CD4-positive, alpha-beta memory T cell (primary cell): ENCODE measurements at regions not wholly inside any gene's neighbourhood (a gene's known extent, or its start where the extent isn't known, plus 50 kb on each side); places are given as distances from the start of the nearest gene placed in this dataset.

Source experiments
- CTCF ChIA-PET: fragments of 350-600 bp; sonication (Branson Sonifier 250); formaldehyde crosslinking; loops from one replicate; lab custom pipeline; 2021; ENCODE audit warnings: inconsistent platforms; ENCODE audit not compliant: partially characterized antibody; lab: Charles Lee
- POLR2A ChIA-PET: fragments of 350-600 bp; sonication (Branson Sonifier 250); formaldehyde crosslinking; loops from one replicate; lab custom pipeline; 2021; ENCODE audit not compliant: partially characterized antibody; lab: Charles Lee
- DNase-seq, 5 donors: peaks; one replicate each; pipeline versions ENCODE4 v3.0.0 to v3.0.0-alpha.2; 2020 to 2022; ENCODE audit warnings: mixed read lengths in 1 of 5
- H3K27ac ChIP-seq: one replicate; pipeline ENCODE4 v1.7.0; 2013; ENCODE audit warnings: low read depth, low read length
- H3K27me3 ChIP-seq: 2 replicates; pipeline ENCODE4 v1.7.0; 2013; ENCODE audit warnings: mild to moderate bottlenecking, low read length, moderate library complexity; ENCODE audit not compliant: insufficient read depth
- H3K36me3 ChIP-seq: 2 replicates; pipeline ENCODE4 v1.7.0; 2013; ENCODE audit warnings: mild to moderate bottlenecking, low read length, moderate library complexity; ENCODE audit not compliant: insufficient read depth
- H3K4me1 ChIP-seq: 2 replicates; pipeline ENCODE4 v1.7.0; 2013; ENCODE audit warnings: mild to moderate bottlenecking, low read length, moderate library complexity; ENCODE audit not compliant: insufficient read depth
- H3K4me3 ChIP-seq, 2 donors: one replicate each; pipeline ENCODE4 v1.7.0; 2013; ENCODE audit warnings: low read length in 2 of 2, mild to moderate bottlenecking in 1 of 2
- H3K9me3 ChIP-seq, 2 donors: one replicate each; pipeline ENCODE4 v1.7.0; 2013; ENCODE audit warnings: low read length in 2 of 2, control low read depth in 1 of 2; ENCODE audit not compliant: control insufficient read depth in 1 of 2
- H3K27ac Mint-ChIP-seq, 7 donors: one replicate each; pipeline ENCODE4 v1.8.0; 2020 to 2021; ENCODE audit warnings: mixed read lengths in 7 of 7, mild to moderate bottlenecking in 6 of 7, inconsistent platforms in 3 of 7, moderate library complexity in 3 of 7
- H3K27me3 Mint-ChIP-seq, 2 donors: one replicate each; pipeline ENCODE4 v1.8.0; 2020 to 2021; ENCODE audit warnings: mixed read lengths in 2 of 2
- H3K36me3 Mint-ChIP-seq, 2 donors: one replicate each; pipeline ENCODE4 v1.8.0; 2020 to 2021; ENCODE audit warnings: mixed read lengths in 2 of 2, inconsistent platforms in 1 of 2, mild to moderate bottlenecking in 1 of 2
- H3K4me1 Mint-ChIP-seq, 4 donors: one replicate each; pipeline ENCODE4 v1.8.0; 2020 to 2021; ENCODE audit warnings: mixed read lengths in 4 of 4, mild to moderate bottlenecking in 1 of 4
- H3K4me3 Mint-ChIP-seq, 8 donors: one replicate each; pipeline ENCODE4 v1.8.0; 2020 to 2021; ENCODE audit warnings: mixed read lengths in 8 of 8, mild to moderate bottlenecking in 7 of 8, moderate library complexity in 6 of 8, inconsistent platforms in 3 of 8
- H3K9me3 Mint-ChIP-seq, 8 donors: one replicate each; pipeline ENCODE4 v1.8.0; 2020 to 2021; ENCODE audit warnings: mixed read lengths in 8 of 8, mild to moderate bottlenecking in 5 of 8, inconsistent platforms in 3 of 8, moderate library complexity in 1 of 8
- intact Hi-C: fragments of 100-400 bp; cut with micrococcal nuclease; formaldehyde crosslinking; loops from one replicate; pipeline ENCODE4 v1.15.1; 2023

DNA sequence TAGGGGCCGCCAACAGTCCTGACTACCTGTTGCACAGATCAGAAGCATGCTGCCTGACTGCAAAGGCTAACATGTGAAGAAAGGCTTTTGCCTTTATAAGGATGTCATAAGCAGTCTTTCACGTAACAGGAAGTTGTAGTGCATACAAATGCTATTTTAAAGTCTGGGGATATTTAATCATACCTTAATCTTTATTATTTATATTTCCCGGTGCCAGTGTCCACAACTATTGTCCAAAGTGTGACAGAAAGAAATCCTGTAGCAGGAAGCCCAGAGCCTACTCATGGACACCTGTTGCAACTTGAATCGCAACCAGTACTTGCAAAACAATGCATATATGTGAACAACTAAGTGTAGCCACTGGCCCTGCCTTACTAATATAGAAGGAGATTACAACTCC, 235.8 kb downstream of the ALDH8A1 start:
- no peaks in the 10 kb centered on the region for H3K36me3 ChIP-seq
- no peaks in the 10 kb centered on the region for H3K4me1 ChIP-seq
- Mint-ChIP-seq H3K36me3 (no peaks in the 10 kb centered on the region), H3K27me3 (peaks cover 8 to 14% of the 10 kb centered on the region in 2 donors), H3K27ac (no peak overlapping the region), H3K9me3 (no peaks in the 10 kb centered on the region), H3K4me1 (peaks cover 0 to 12% (median under 1%) of the 10 kb centered on the region in 4 donors), H3K4me3 (no peak overlapping the region)
- ChIA-PET CTCF (no interaction called here), POLR2A (no interaction called here)
- H3K9me3 ChIP-seq: no peaks in the 10 kb centered on the region
- peaks cover 4% of the 10 kb centered on the region for H3K27me3 ChIP-seq
- no peak for DNase-seq
- H3K4me3 ChIP-seq: no peak overlapping the region
- intact Hi-C loops: no loop called here
- no peak overlapping the region for H3K27ac ChIP-seq

- ChIA-PET CTCF (no interaction called here), POLR2A (no interaction called here)
- H3K27ac Mint-ChIP-seq: no peak overlapping the region
- no peak for DNase-seq
- H3K4me1 ChIP-seq: no peaks in the 10 kb centered on the region
- peaks cover 7% of the 10 kb centered on the region for H3K27me3 ChIP-seq
- H3K4me1 Mint-ChIP-seq: peaks cover 0 to 12% (median under 1%) of the 10 kb centered on the region in 4 donors
- H3K4me3 Mint-ChIP-seq: no peak overlapping the region
- H3K9me3 ChIP-seq: no peaks in the 10 kb centered on the region
- H3K36me3 ChIP-seq: no peaks in the 10 kb centered on the region
- H3K36me3 Mint-ChIP-seq: no peaks in the 10 kb centered on the region
- H3K27me3 Mint-ChIP-seq: peaks cover 10 to 24% of the 10 kb centered on the region in 2 donors
- no peak overlapping the region for H3K27ac ChIP-seq
- no peak overlapping the region for H3K4me3 ChIP-seq
- H3K9me3 Mint-ChIP-seq: no peaks in the 10 kb centered on the region
- intact Hi-C loops: no loop called here
These were observed 237.6 kb downstream of the ALDH8A1 start for GRCh38 chr6:134712311-134712710.

- ChIA-PET CTCF (no interaction called here), POLR2A (no interaction called here)
- Histone ChIP-seq H3K4me3 (no peak overlapping the region), H3K9me3 (no peaks in the 10 kb centered on the region), H3K27ac (no peak overlapping the region), H3K27me3 (peaks cover 7% of the 10 kb centered on the region), H3K36me3 (no peaks in the 10 kb centered on the region), H3K4me1 (no peaks in the 10 kb centered on the region)
- DNase-seq: no peak
- H3K36me3 Mint-ChIP-seq: no peaks in the 10 kb centered on the region
- no peak overlapping the region for H3K4me3 Mint-ChIP-seq
- H3K4me1 Mint-ChIP-seq: no peaks in the 10 kb centered on the region
- no peak overlapping the region for H3K27ac Mint-ChIP-seq
- intact Hi-C loops: no loop called here
- H3K27me3 Mint-ChIP-seq: peaks cover 18 to 38% of the 10 kb centered on the region in 2 donors
- H3K9me3 Mint-ChIP-seq: peaks cover 0 to 3% (median 0%) of the 10 kb centered on the region in 8 donors
These were observed 241.8 kb downstream of the ALDH8A1 start for GRCh38 chr6:134708079-134708478.

DNA sequence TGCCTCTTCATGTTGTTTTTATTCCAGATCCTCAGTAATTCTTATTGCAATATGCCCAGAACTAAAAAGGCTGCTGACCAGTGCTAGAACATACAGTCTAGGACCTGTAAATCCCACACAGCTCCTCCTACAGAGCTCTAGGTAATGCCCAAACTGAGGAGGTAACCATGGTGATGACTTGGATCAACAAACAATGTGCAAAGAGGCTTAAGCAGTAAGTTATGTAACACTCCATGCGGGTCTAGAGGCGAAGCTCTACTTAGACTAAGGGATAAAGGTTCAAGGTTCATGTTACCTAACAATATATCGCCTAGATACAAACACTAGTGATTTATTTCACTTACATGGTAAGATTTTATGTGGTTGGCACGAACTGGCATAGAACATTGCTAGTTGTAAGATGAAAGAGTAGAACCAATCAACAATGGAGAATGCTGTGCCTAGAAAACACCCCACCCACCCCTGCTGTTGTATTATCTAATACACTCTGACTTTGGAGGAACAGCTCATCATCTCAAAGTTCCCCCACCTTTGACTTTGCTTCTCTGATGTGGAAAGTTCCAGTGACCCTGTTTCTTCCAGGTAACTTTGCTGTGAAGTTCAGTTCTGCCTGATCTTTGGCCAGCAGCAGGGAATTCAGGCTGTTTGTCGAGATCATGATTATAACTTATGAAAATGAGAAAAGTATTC, 242.4 kb downstream of the ALDH8A1 start:
- Histone ChIP-seq H3K36me3 (no peaks in the 10 kb centered on the region), H3K4me1 (no peaks in the 10 kb centered on the region), H3K27me3 (peaks cover 7% of the 10 kb centered on the region), H3K27ac (no peak overlapping the region), H3K9me3 (no peaks in the 10 kb centered on the region), H3K4me3 (no peak overlapping the region)
- ChIA-PET POLR2A (no interaction called here), CTCF (no interaction called here)
- Mint-ChIP-seq H3K4me1 (no peaks in the 10 kb centered on the region), H3K27me3 (peaks cover 17 to 35% of the 10 kb centered on the region in 2 donors), H3K4me3 (no peak overlapping the region), H3K36me3 (no peaks in the 10 kb centered on the region), H3K27ac (no peak overlapping the region), H3K9me3 (peaks cover 0 to 3% (median 0%) of the 10 kb centered on the region in 8 donors)
- intact Hi-C loops: no loop called here
- peak in 1 of 5 donors; percentile 4 for DNase-seq

GRCh38 chr6:134706806-134707205, 243.1 kb downstream of the ALDH8A1 start:
- intact Hi-C loops: no loop called here
- Histone ChIP-seq H3K27me3 (peaks cover 4% of the 10 kb centered on the region), H3K27ac (no peak overlapping the region), H3K4me1 (no peaks in the 10 kb centered on the region), H3K9me3 (no peaks in the 10 kb centered on the region), H3K36me3 (no peaks in the 10 kb centered on the region), H3K4me3 (no peak overlapping the region)
- Mint-ChIP-seq H3K27me3 (peaks cover 19 to 33% of the 10 kb centered on the region in 2 donors), H3K36me3 (no peaks in the 10 kb centered on the region), H3K4me3 (no peak overlapping the region), H3K9me3 (peaks cover 0 to 3% (median 0%) of the 10 kb centered on the region in 8 donors), H3K4me1 (no peaks in the 10 kb centered on the region), H3K27ac (no peak overlapping the region)
- ChIA-PET POLR2A (no interaction called here), CTCF (no interaction called here)
- no peak for DNase-seq

DNA sequence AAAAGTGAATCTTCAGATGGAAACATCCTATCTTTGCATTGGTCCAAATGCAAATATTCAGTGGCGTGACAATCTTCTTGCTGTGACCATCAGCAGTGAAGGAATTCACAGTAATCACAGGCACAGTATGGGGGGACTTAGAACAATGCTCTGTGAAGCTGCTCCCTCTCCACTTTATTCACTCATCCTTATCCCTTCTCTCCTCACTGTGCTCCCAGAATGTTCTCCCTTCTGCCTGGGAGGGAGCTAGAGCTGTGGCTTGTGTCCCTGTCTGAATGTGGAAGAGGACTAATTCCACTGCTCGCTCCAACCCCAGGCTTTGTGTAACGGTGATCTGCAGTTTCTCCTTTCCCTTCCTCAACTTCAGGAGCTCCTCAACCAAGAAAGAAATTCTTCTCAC, 243.7 kb downstream of the ALDH8A1 start:
- Histone ChIP-seq H3K4me1 (no peaks in the 10 kb centered on the region), H3K27ac (no peak overlapping the region), H3K4me3 (no peak overlapping the region), H3K27me3 (peaks cover 4% of the 10 kb centered on the region), H3K9me3 (no peaks in the 10 kb centered on the region), H3K36me3 (no peaks in the 10 kb centered on the region)
- ChIA-PET POLR2A (no interaction called here), CTCF (no interaction called here)
- Mint-ChIP-seq H3K36me3 (no peaks in the 10 kb centered on the region), H3K27ac (no peak overlapping the region), H3K9me3 (peaks cover 0 to 3% (median 0%) of the 10 kb centered on the region in 8 donors), H3K4me1 (no peaks in the 10 kb centered on the region), H3K4me3 (no peak overlapping the region), H3K27me3 (peaks cover 19 to 33% of the 10 kb centered on the region in 2 donors)
- intact Hi-C loops: no loop called here
- no peak for DNase-seq

- H3K9me3 ChIP-seq: no peaks in the 10 kb centered on the region
- no peak for DNase-seq
- Mint-ChIP-seq H3K9me3 (peaks cover 0 to 3% (median 0%) of the 10 kb centered on the region in 8 donors), H3K4me3 (no peak overlapping the region), H3K4me1 (no peaks in the 10 kb centered on the region), H3K27ac (no peak overlapping the region), H3K27me3 (peaks cover 14 to 28% of the 10 kb centered on the region in 2 donors), H3K36me3 (no peaks in the 10 kb centered on the region)
- ChIA-PET CTCF (no interaction called here), POLR2A (no interaction called here)
- H3K4me1 ChIP-seq: no peaks in the 10 kb centered on the region
- intact Hi-C loops: no loop called here
- H3K36me3 ChIP-seq: no peaks in the 10 kb centered on the region
- no peaks in the 10 kb centered on the region for H3K27me3 ChIP-seq
- no peak overlapping the region for H3K4me3 ChIP-seq
- no peak overlapping the region for H3K27ac ChIP-seq
These were observed 246.7 kb downstream of the ALDH8A1 start for GRCh38 chr6:134703206-134703605.
